K562 (cell line): ENCODE measurements at regions not wholly inside any gene's neighbourhood (a gene's known extent, or its start where the extent isn't known, plus 50 kb on each side); places are given as distances from the start of the nearest gene placed in this dataset.

Experiments used
- ATAC-seq: fragments of 200-7000 bp; cut with Tn5 transposase; 3 replicates; pipeline ENCODE4 v1.9.1; 2020; ENCODE audit warnings: moderate library complexity
- BruUV-seq: library from RNA; stranded (reverse); fragments of 400-500 nt; replicated peaks from 2 replicates; lab custom pipeline; 2021; lab: Mats Ljungman, UMichigan
- CTCF ChIA-PET: fragments of 300-600 bp; formaldehyde crosslinking; extraction: SDS; loops from one replicate; lab custom pipeline; 2021; ENCODE audit warnings: low intra/inter-chr PET ratio; lab: Yijun Ruan, JAX
- POLR2A ChIA-PET: fragments of 300-600, 350-650 bp; sonication (Branson Sonifier 250); formaldehyde crosslinking; extraction: SDS; loops from one replicate; lab custom pipeline; 2021; ENCODE audit warnings: antibody characterized with exemption, inconsistent platforms; lab: Yijun Ruan, JAX
- DNase-seq, 4 experiments: peaks; one replicate each; pipeline versions ENCODE4 v3.0.0 to v3.0.0-alpha.2; 2011 to 2018; ENCODE audit warnings: low spot score in 3 of 4, mixed read lengths in 3 of 4; ENCODE audit errors: extremely low read depth in 1 of 4
- FAIRE-seq: peaks from 2 replicates; lab custom pipeline; 2011; peaks lifted over from hg19 to GRCh38; lab: Jason Lieb, UNC
- H2AFZ ChIP-seq: 2 replicates; pipeline ENCODE4 v1.6.0; 2011; ENCODE audit warnings: low read depth, low read length, control low read depth, inconsistent platforms
- H3K27ac ChIP-seq: fragments of 200-600 bp; 3 replicates; pipeline ENCODE4 v1.8.0; 2011; ENCODE audit warnings: low read depth, mild to moderate bottlenecking, control low read depth, inconsistent platforms, low read length, moderate library complexity, mixed read lengths; ENCODE audit errors: extremely low read depth
- H3K27me3 ChIP-seq, 2 experiments: fragments of 300-600 bp in 1 of 2; 2 replicates in 1 of 2; 3 replicates in 1 of 2; pipeline versions ENCODE4 v1.6.0 to v1.8.0; 2011; ENCODE audit warnings: inconsistent platforms in 2 of 2, low read length in 2 of 2, mild to moderate bottlenecking in 1 of 2, mixed read lengths in 1 of 2, moderate library complexity in 1 of 2; ENCODE audit not compliant: control insufficient read depth in 2 of 2, insufficient read depth in 2 of 2
- H3K36me3 ChIP-seq: fragments of 300-600 bp; 3 replicates; pipeline ENCODE4 v1.8.0; 2011; ENCODE audit warnings: mild to moderate bottlenecking, low read length, inconsistent platforms; ENCODE audit not compliant: control insufficient read depth, insufficient read depth
- H3K4me1 ChIP-seq, 2 experiments: fragments of 200-600 bp in 1 of 2; replicated peaks in 1 of 2; 2 replicates in 1 of 2; 3 replicates in 1 of 2; pipeline versions ENCODE4 v1.5.1 to v1.8.0; 2011; ENCODE audit warnings: inconsistent platforms in 2 of 2, low read length in 2 of 2, mild to moderate bottlenecking in 1 of 2, mixed read lengths in 1 of 2, moderate library complexity in 1 of 2; ENCODE audit not compliant: control insufficient read depth in 2 of 2, insufficient read depth in 2 of 2
- H3K4me2 ChIP-seq: 2 replicates; pipeline ENCODE4 v1.6.1; 2011; ENCODE audit warnings: low read length, control low read depth, inconsistent platforms, mixed read lengths; ENCODE audit not compliant: insufficient read depth
- H3K4me3 ChIP-seq: fragments of 200-600 bp; sonication (generic), shearing (Covaris generic); 2 replicates; pipeline ENCODE4 v1.5.1; 2016; ENCODE audit warnings: control low read depth, inconsistent platforms
- H3K79me2 ChIP-seq: fragments of 200-600 bp; 3 replicates; pipeline ENCODE4 v1.8.0; 2011; ENCODE audit warnings: low read length, inconsistent platforms; ENCODE audit not compliant: control insufficient read depth, insufficient read depth
- H3K9ac ChIP-seq, 2 experiments: 2 replicates each; pipeline versions ENCODE4 v1.6.0 to v1.6.1; 2011; ENCODE audit warnings: low read depth in 2 of 2, low read length in 2 of 2, control low read depth in 1 of 2, inconsistent platforms in 1 of 2, mild to moderate bottlenecking in 1 of 2, mixed read lengths in 1 of 2; ENCODE audit not compliant: insufficient read depth in 1 of 2
- H3K9me1 ChIP-seq: one replicate; pipeline ENCODE4 v1.6.0; 2011; ENCODE audit warnings: inconsistent platforms, mild to moderate bottlenecking, low read length, moderate library complexity; ENCODE audit not compliant: control insufficient read depth, insufficient read depth
- H3K9me3 ChIP-seq: replicated peaks from 2 replicates; pipeline ENCODE4 v1.5.1; 2011; ENCODE audit warnings: low read depth, low read length, inconsistent platforms; ENCODE audit not compliant: control insufficient read depth, insufficient read depth
- H4K20me1 ChIP-seq: replicated peaks from 2 replicates; pipeline ENCODE4 v1.6.1; 2011; ENCODE audit warnings: low read length, inconsistent platforms, mixed read lengths; ENCODE audit not compliant: control insufficient read depth, insufficient read depth
- POLR2A ChIP-seq: fragments of 450-650 bp; conservative IDR thresholded peaks from 2 replicates; pipeline ENCODE4 v1.6.1; 2016
- RBM25 ChIP-seq: fragments of 200-400 bp; formaldehyde crosslinking; IDR thresholded peaks from 2 replicates; pipeline ENCODE4 v1.6.1; 2018; ENCODE audit warnings: low read length, low read depth, moderate library complexity; ENCODE audit not compliant: severe bottlenecking
- TAF9B ChIP-seq: fragments of 450-650 bp; IDR thresholded peaks from 2 replicates; pipeline ENCODE4 v1.6.1; 2018; ENCODE audit warnings: mild to moderate bottlenecking; ENCODE audit not compliant: partially characterized antibody
- THRAP3 ChIP-seq: fragments of 450-650 bp; IDR thresholded peaks from 2 replicates; pipeline ENCODE4 v1.6.1; 2016; ENCODE audit warnings: mild to moderate bottlenecking, inconsistent platforms, borderline replicate concordance
- WGBS: fragments of 100-300 bp; shearing (Covaris generic); methylation state at CpG from one replicate; pipeline ENCODE4 v1.1.6; 2016; ENCODE audit warnings: low coverage, mixed read lengths; ENCODE audit not compliant: insufficient coverage; ENCODE audit errors: missing lambda C conversion rate; 5-methylcytosine and 5-hydroxymethylcytosine counted together
- in situ Hi-C: fragments of 300-500 bp; cut with MboI; formaldehyde crosslinking; loops from 4 replicates; pipeline ENCODE4 v1.15.0; 2018; ENCODE audit warnings: inconsistent platforms, mixed read lengths
- intact Hi-C: fragments of 100-400 bp; cut with micrococcal nuclease; formaldehyde crosslinking; loops from 2 replicates; pipeline ENCODE4 v1.14.2; 2022
- TF ChIP-seq, protein P1 (sequence below): IDR thresholded peaks from 2 replicates; pipeline ENCODE4 v1.6.1; 2016; ENCODE audit warnings: missing genetic modification characterization, missing compliant biosample characterization
- TF ChIP-seq, protein P2 (sequence below): sonication (generic); formaldehyde crosslinking; IDR thresholded peaks from 2 replicates; pipeline ENCODE4 v1.8.1; 2023; ENCODE audit warnings: mild to moderate bottlenecking, missing genetic modification reagents
- TF ChIP-seq, protein P3 (sequence below), 2 experiments: fragments of 450-650 bp; IDR thresholded peaks; 2 replicates each; pipeline ENCODE4 v1.6.1; 2016

DNA sequence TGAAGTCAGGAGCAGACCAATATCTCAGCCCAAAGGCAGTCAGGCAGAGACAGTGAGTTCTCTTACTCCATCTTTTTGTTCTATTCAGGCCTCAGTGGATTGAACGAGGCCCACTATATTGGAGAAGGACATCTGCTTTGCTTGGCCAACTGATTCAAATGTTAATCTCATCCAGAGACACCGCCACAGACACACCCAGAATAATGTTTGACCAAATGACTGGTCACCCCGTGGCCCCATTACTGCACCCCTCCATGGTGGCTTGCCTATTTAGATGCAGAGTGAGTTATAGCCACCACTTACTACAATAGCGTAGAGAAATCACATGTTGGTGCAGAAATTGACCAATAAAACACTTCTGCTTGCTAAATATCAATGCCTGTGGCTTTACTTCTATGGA, 88.1 kb downstream of the HRH4 start:
- 2% methylated on average over 4 of the region's 4 CpGs for WGBS
- TF ChIP-seq POLR2A (no peak), THRAP3 (no peak), TAF9B (no peak), RBM25 (no peak)
- TF ChIP-seq, protein P1, sequence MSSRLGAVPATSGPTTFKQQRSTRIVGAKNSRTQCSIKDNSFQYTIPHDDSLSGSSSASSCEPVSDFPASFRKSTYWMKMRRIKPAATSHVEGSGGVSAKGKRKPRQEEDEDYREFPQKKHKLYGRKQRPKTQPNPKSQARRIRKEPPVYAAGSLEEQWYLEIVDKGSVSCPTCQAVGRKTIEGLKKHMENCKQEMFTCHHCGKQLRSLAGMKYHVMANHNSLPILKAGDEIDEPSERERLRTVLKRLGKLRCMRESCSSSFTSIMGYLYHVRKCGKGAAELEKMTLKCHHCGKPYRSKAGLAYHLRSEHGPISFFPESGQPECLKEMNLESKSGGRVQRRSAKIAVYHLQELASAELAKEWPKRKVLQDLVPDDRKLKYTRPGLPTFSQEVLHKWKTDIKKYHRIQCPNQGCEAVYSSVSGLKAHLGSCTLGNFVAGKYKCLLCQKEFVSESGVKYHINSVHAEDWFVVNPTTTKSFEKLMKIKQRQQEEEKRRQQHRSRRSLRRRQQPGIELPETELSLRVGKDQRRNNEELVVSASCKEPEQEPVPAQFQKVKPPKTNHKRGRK (tag): no peak
- TF ChIP-seq, protein P2, sequence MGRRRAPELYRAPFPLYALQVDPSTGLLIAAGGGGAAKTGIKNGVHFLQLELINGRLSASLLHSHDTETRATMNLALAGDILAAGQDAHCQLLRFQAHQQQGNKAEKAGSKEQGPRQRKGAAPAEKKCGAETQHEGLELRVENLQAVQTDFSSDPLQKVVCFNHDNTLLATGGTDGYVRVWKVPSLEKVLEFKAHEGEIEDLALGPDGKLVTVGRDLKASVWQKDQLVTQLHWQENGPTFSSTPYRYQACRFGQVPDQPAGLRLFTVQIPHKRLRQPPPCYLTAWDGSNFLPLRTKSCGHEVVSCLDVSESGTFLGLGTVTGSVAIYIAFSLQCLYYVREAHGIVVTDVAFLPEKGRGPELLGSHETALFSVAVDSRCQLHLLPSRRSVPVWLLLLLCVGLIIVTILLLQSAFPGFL (CRISPR knock-in tag): no peak
- TF ChIP-seq, protein P3, sequence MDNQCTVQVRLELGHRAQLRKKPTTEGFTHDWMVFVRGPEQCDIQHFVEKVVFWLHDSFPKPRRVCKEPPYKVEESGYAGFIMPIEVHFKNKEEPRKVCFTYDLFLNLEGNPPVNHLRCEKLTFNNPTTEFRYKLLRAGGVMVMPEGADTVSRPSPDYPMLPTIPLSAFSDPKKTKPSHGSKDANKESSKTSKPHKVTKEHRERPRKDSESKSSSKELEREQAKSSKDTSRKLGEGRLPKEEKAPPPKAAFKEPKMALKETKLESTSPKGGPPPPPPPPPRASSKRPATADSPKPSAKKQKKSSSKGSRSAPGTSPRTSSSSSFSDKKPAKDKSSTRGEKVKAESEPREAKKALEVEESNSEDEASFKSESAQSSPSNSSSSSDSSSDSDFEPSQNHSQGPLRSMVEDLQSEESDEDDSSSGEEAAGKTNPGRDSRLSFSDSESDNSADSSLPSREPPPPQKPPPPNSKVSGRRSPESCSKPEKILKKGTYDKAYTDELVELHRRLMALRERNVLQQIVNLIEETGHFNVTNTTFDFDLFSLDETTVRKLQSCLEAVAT (IDR thresholded peaks at IDR 0.05): no peak
- TF ChIP-seq, all 486 proteins: peak for 0
- H4K20me1 ChIP-seq: no peaks in the 10 kb centered on the region
- FAIRE-seq (no peak), DNase-seq (no peak), ATAC-seq (no peak)
- no peak overlapping the region for H3K4me3 ChIP-seq
- ChIA-PET CTCF (no interaction called here), POLR2A (no interaction called here)
- no peaks in the 10 kb centered on the region for H3K36me3 ChIP-seq
- no peak overlapping the region for H3K27ac ChIP-seq
- H2AFZ ChIP-seq: no peak overlapping the region
- H3K4me1 ChIP-seq: no peaks in the 10 kb centered on the region
- intact Hi-C loops (loop anchor here (10.0 kb wide), 2 partner anchors 56 to 1346 kb away; no protein-coding TSS in a partner anchor), in situ Hi-C loops (no loop called here)
- no peaks in the 10 kb centered on the region for H3K79me2 ChIP-seq
- no peak overlapping the region for H3K9ac ChIP-seq
- no peaks in the 10 kb centered on the region for H3K9me1 ChIP-seq
- no TSS peak for BruUV-seq
- no peaks in the 10 kb centered on the region for H3K9me3 ChIP-seq
- H3K27me3 ChIP-seq: no peaks in the 10 kb centered on the region
- H3K4me2 ChIP-seq: no peak overlapping the region
